GM12801 (cell line): ENCODE measurements at regions not wholly inside any gene's neighbourhood (a gene's known extent, or its start where the extent isn't known, plus 50 kb on each side); places are given as distances from the start of the nearest gene placed in this dataset.

ENCODE experiments used
- CTCF ChIP-seq: IDR thresholded peaks from one replicate; pipeline ENCODE4 v1.5.1; 2011; ENCODE audit warnings: control low read depth; ENCODE audit not compliant: insufficient read length; ENCODE audit errors: extremely low read depth

- TF ChIP-seq CTCF = no peak
Measured at GRCh38 chr21:27480841-27481261, 514.0 kb upstream of the ADAMTS5 start.

- TF ChIP-seq CTCF = no peak
Measured at GRCh38 chr21:27477296-27477695, 510.4 kb upstream of the ADAMTS5 start.

- TF ChIP-seq CTCF = no peak
Measured at GRCh38 chr21:27476696-27477095, 509.8 kb upstream of the ADAMTS5 start.

- no peak for TF ChIP-seq CTCF
Measured at GRCh38 chr21:27475363-27475955, 508.6 kb upstream of the ADAMTS5 start.

GRCh38 chr21:27467366-27467765, 500.5 kb upstream of the ADAMTS5 start:
- no peak for TF ChIP-seq CTCF

GRCh38 chr21:27466140-27466539, 499.3 kb upstream of the ADAMTS5 start:
- no peak for TF ChIP-seq CTCF

GRCh38 chr21:27464648-27465047, 497.8 kb upstream of the ADAMTS5 start:
- TF ChIP-seq CTCF = no peak
